Astrocyte of the cerebellum (primary cell): ENCODE measurements at regions not wholly inside any gene's neighbourhood (a gene's known extent, or its start where the extent isn't known, plus 50 kb on each side); places are given as distances from the start of the nearest gene placed in this dataset.

Experiments used
- DNase-seq: peaks from one replicate; pipeline ENCODE4 v3.0.0-alpha.2; 2011; ENCODE audit warnings: low read depth
- H3K4me3 ChIP-seq: 2 replicates; pipeline ENCODE4 v1.5.1; 2011; ENCODE audit warnings: mild to moderate bottlenecking, low read depth, low read length, moderate library complexity
- in situ Hi-C: cut with HindIII; loops from 2 replicates; pipeline ENCODE4 v1.10.0; 2017; ENCODE audit warnings: low sequenced_read_pairs
- TF ChIP-seq, protein P1 (sequence below): IDR thresholded peaks from 2 replicates; pipeline ENCODE4 v1.5.1; 2012; ENCODE audit warnings: low read length, low read depth, moderate library complexity, mild to moderate bottlenecking; ENCODE audit errors: missing control alignments

DNA sequence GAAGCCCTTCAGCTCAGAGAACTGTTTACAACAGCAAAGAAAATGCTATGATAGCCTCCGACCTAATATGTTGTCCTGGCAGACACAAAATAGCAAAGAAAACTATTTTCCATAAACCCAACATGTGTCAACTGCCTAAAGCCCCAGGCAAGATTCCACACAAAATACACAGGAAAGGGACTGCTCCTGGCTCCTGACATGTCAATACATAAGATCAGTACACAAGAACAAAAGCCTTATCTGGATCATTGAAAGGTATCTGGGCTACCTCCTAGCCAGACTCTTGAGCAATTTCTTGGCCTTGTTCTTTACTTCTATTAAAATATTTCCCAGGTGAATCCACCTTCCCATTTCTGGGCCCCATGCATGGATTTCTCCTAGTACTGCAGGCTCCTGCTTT, 242.3 kb upstream of the GRIP1 start:
- in situ Hi-C loops: no loop called here
- no peak overlapping the region for H3K4me3 ChIP-seq
- no peak for DNase-seq
- TF ChIP-seq, protein P1, sequence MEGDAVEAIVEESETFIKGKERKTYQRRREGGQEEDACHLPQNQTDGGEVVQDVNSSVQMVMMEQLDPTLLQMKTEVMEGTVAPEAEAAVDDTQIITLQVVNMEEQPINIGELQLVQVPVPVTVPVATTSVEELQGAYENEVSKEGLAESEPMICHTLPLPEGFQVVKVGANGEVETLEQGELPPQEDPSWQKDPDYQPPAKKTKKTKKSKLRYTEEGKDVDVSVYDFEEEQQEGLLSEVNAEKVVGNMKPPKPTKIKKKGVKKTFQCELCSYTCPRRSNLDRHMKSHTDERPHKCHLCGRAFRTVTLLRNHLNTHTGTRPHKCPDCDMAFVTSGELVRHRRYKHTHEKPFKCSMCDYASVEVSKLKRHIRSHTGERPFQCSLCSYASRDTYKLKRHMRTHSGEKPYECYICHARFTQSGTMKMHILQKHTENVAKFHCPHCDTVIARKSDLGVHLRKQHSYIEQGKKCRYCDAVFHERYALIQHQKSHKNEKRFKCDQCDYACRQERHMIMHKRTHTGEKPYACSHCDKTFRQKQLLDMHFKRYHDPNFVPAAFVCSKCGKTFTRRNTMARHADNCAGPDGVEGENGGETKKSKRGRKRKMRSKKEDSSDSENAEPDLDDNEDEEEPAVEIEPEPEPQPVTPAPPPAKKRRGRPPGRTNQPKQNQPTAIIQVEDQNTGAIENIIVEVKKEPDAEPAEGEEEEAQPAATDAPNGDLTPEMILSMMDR: no peak

DNA sequence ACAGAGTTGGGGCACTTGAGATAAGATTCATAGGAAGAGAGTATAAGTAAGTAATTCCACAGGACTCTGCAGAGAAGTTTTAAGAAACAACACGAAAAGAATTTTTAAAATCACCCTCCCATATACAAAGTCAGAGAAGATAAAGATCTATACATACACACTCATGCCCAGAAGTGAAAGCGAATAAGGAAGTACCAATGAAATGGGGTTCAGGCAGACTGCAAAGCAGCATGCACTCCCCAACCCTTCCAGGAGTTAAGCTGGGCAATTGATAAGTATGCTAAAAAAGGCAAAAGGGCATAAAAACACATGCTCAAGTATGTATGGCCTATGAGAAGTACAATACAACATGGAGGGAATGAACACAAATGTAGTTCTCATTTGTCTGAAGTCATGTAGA, 246.2 kb upstream of the GRIP1 start:
- TF ChIP-seq, protein P1: no peak
- H3K4me3 ChIP-seq: no peak overlapping the region
- in situ Hi-C loops: no loop called here
- no peak for DNase-seq

DNA sequence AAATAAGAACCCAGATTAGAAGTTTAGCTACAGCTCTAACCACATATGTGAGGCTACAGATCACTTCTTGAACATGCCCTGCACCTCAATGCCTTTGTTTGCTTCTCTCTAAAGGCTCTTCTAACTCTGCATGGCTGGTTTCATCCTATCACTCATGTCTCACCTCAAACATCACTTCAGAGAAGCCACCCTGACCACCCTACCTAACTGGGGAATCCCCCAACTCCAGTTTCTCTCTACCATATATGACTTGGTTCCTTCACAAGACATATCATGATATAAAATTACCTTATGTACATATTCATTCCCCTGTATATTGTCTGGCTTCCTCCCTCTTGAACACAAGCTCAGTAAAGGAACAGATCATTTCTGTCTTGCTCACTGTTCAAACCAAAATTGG, 250.2 kb upstream of the GRIP1 start:
- DNase-seq: no peak
- in situ Hi-C loops: no loop called here
- H3K4me3 ChIP-seq: no peak overlapping the region
- TF ChIP-seq, protein P1: no peak

DNA sequence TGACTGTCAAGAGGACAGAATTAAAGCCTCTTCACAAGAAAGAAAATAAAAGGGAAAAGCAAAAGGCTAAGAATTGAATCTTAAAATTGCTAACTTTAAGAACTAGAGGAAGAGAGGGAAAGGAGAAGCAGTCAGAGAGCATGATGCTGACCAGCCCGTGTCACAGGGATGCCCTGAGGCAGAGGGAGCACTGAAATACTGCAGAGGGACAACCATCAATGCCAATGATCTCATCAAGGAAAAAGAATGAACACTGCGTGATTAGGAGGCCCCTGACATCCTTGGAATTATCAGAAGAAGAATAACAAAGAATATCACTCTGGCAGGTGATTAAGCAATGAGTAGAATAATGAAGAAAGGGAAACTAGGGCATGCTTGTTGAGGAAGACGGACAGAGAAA, 252.2 kb upstream of the GRIP1 start:
- DNase-seq: no peak
- TF ChIP-seq, protein P1: no peak
- in situ Hi-C loops: no loop called here
- no peak overlapping the region for H3K4me3 ChIP-seq

DNA sequence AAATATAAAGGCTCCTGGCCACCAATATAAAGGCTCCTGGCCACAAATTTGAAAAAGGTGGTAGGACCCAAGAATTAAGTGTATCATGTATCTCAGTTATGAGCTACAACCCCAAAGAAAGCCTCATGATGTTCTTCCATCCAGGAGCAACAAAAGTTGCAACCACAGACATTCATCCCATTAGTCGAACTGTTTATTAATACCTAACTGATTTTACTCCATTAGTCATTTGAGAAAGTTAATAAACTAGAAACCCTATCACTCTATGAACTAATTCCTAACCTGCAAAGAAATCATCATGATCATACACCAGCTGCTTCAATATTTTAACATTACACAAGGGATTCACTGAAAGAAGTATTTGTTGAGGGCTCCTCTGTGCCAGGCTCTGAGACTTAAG, 253.2 kb upstream of the GRIP1 start:
- in situ Hi-C loops: no loop called here
- no peak overlapping the region for H3K4me3 ChIP-seq
- no peak for DNase-seq
- TF ChIP-seq, protein P1: no peak

DNA sequence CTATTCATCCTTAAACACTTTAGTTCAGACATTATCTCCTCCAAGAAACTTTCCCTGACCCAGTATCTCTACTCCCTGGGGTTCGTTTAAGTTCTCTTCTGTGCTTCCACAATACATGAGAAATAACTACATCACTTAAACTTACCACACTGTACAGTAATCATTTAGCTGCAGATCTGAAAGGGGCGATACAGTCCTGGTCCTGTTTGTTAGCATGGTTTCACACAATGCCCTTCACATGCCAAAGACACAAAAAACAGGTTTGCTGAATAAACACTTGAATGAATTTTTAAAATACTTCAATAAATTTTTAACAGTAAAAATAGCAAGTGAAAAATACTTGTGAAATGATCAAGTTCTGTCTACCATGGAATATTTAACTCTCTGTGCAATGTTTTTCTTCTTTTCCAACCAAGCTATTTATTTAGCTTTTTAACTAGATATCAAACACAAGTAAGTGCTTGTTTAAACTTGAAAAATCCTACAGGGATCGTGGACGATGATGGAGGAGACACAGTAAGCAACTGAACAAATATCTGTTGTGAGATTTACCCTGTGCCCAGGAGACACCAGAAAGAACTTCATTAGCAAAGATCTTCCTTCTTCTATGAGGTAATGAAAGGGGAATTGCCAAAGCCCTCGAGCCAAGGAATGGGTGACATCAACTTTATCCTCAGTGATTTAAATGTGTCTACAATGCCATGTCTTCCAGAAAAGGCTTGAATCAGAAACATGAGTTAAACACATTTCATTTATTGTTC, 255.6 kb upstream of the GRIP1 start:
- no peak overlapping the region for H3K4me3 ChIP-seq
- DNase-seq: no peak
- TF ChIP-seq, protein P1: no peak
- in situ Hi-C loops: no loop called here
